Medulla oblongata (tissue), 1 donor: ENCODE measurements at regions not wholly inside any gene's neighbourhood (a gene's known extent, or its start where the extent isn't known, plus 50 kb on each side); places are given as distances from the start of the nearest gene placed in this dataset.

Experiments
- DNase-seq: peaks from one replicate; pipeline ENCODE4 v3.0.0-alpha.2; 2015; ENCODE audit errors: extremely low spot score

DNA sequence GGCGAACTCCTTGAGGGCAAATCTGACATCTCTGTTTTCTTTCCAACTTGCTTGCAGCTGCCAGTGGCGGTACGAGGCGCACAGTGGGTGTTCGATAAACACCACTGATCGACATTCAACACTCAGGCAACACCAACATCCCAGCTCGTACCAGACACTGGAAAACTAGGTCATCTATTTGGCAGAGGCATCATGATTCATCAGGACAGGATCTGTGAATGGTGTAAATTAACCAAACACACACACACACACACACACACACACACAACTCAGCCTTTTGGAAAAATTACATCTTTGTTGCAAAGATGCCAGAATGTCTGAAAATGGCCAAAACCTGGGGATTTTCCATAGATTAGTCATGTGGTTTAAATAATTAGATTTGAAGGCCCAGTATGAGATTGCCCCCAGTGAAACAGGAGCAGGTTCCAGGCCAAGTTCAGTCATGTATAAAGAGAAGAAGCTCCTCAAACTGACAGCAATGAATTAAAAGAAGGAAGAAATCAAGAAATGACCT is 150.5 kb upstream of the NCKAP5 start:
- no peak for DNase-seq

DNA sequence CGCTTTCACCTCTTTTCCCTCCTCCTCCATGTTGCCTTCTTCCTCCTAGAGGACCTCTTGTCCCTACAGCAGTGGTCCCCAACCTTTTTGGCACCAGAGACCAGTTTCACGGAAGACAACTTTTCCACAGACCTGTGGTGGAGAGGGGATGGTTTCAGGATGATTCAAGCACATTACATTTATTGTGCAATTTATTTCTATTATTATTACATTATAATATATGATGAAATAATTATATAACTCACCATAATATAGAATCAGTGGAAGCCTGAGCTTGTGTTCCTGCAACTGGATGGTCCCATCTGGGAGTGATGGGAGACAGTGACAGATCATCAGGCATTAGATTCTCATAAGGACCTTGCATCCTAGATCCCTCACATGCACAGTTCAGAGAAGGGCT is 152.2 kb upstream of the NCKAP5 start:
- DNase-seq = no peak

DNA sequence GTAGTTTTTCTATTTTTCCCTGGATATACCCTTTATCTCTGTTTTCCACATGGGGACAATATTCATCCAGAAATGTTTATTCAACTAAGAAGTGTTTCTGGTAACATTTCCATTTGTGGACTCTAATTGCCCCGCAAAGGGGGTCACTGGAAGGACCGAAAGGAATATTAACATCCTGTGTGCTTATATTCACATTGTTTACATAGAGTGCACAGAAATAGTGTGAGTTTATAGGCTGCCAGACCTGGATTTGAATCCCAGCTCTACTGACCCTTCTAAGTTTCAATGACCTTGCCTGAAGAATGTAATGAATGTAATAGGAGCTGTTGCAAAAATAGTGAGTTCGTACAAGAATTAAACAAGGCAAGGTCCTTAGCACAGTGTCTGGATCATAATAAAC is 152.9 kb upstream of the NCKAP5 start:
- DNase-seq = no peak

- DNase-seq = no peak
These were observed 154.9 kb upstream of the NCKAP5 start for GRCh38 chr2:133723133-133723532.

DNA sequence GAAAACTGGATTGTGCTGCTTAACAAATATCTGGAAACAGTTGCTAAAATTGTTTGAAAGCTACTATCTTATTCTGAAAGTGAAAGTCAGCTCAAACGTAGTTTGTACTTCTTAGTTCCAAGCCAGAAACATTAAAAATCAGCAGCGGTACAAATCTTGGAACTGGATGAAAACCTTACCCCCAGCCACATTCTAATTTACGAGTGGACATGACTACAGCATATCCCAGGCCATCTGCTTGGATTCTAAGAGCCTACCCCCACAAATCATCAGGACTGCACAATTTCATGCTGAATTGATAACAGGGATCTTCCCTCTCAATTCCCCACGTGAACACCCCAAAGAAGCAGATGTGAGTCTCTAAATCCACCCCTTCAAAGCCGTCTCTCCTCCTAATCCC is 158.7 kb upstream of the NCKAP5 start:
- peak; percentile 20 for DNase-seq

DNA sequence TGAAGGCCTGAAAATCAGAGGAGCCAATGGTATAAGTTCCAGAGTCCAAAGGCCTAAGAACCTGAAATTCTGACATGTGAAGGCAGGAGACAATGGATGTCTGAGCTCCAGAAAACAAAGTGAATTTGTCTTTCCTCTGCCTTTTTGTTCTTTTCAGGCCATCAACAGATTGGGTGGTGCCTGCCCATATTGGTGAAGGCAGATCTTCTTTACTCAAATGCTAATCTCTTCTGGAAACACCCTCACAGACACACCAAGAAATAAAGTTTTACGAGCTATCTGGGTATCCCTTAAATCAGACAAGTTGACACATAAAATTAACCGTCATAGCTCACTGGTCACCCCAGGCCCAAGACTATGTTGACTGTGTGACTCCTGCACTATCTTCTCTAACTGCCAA is 163.8 kb upstream of the NCKAP5 start:
- DNase-seq = no peak

- no peak for DNase-seq
These were observed 165.0 kb upstream of the NCKAP5 start for GRCh38 chr2:133732982-133733900.

- DNase-seq = no peak
These were observed 165.6 kb upstream of the NCKAP5 start for GRCh38 chr2:133733901-133734255.

- no peak for DNase-seq
These were observed 166.6 kb upstream of the NCKAP5 start for GRCh38 chr2:133734716-133735495.

GRCh38 chr2:133736674-133737073 is 168.4 kb upstream of the NCKAP5 start:
- DNase-seq = no peak

DNA sequence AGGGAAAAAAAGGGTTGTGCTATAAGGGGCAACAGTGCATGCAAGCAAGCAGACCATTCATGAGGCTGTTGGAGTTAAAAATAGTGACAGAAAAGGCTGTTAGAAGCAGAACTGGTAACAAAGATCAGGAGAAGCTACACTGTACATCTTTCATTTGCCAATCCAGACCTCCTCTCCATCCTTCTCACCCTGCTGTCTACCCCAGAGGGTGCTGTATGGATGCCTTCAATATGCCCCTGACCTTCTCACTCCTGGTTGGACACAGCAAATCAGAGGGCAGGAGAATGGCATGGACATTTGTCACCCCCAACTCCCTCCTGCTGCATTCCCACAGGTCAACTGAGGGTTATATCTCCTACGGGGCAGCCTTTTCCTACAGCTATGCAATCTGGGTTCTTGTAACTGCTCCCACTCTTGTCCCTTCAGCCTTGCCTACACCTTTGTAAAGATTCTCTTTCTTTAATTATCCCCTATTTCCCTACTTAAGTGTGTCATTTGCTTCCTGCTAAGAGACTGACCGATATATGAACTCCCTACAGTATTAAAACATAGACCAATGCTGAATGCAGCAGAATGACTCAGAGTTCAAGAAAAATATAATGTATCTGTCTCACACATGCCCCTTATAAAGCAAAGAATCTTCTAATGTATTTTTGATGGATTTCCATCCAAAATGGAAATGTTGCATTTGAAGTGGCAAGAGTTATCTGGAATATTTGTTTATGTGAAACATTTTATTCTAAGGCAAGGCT is 169.2 kb upstream of the NCKAP5 start:
- no peak for DNase-seq

DNA sequence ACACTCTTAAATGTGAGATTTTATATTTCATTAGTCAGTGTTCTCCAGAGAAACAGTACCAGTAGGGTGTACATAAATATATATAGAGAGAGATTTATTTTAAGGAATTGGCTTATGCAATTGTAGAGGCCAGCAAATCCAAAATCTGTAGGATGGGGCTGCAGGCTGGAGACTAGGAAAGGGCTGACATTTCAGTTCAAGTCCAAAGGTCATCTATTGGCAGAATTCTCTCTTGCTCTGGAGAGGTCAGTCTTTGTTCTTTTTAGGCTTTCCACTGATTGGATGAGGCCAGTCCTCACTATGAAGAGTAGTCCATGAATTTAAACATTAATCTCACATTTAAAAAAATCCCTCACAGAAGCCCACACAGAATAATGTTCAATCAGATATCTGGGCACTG is 170.8 kb upstream of the NCKAP5 start:
- DNase-seq = no peak

DNA sequence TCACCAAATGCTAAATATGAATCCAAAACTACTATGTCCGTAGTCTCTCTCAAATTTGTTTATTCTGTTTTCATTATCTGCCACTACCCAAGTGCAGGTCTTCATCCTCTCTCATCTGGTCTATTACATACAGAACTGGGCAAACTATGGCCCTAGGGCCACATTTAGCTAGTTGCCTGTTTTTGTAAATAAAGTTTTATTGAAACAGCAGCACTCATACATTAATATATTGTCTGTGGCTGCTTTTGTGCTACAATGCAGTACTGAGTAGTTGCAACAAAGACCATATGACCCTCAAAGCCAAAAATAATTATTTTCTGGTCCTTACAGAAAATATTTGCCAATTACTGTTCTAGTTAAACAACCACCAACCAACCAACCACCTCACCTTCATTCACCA is 172.2 kb upstream of the NCKAP5 start:
- DNase-seq = no peak

- DNase-seq = no peak
These were observed 179.9 kb upstream of the NCKAP5 start for GRCh38 chr2:133748007-133748700.

DNA sequence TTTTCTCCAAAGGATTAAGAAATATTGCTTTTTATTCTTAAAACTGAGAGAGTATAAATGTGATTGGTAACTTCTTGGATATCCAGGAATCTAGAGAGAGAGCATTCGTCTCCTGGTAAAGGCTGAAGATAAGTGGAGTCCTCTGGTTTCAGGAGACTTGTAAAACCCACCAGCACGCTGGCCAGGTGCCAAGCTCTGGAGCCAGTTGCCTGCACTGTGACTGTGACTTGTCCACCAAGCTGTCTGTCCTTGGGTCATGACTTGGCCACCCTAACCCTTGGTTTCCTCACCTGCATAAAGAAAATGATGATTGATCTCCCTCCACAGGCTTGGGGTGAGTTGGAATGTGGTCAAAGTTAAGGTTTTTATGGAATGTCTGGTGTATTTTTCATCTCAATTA is 185.4 kb upstream of the NCKAP5 start:
- no peak for DNase-seq

DNA sequence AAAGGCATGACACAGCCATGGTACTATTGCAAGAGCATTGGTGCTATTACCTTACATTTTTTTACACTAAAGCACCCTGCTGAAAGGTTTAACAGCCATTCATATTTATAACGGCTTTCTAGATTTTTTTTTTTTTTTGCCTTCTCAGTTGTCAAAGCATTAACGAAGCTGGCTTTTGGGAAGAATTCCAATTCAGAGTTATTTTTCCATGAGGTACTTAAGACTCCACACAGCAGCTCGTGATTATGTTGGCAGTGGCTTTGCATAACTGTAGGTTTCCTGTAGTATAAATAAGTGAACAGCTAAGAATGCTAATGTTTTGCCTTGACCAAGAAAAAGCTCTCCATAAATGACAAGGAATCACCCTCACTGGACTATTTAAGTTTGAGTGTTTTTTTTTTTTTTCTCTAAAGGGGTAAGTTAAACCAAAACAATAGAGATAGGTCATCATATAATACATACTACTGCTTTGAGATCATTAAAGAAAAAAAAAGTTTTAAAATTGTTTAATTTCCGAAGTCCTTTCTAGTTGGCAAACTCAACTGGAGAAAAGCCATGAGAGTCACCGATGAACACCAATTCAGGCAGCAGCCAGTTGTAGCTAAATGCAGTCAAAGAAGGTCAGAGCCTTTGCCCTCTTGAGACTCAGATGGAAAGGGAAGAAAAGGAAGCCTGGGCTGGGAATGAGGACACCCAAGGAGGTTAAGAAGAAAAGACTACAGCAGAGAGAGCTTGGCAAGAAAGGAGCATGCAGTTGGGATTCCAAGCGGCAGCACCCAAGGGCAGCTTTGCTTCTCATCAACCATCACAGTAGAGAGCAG is 187.4 kb upstream of the NCKAP5 start:
- no peak for DNase-seq

DNA sequence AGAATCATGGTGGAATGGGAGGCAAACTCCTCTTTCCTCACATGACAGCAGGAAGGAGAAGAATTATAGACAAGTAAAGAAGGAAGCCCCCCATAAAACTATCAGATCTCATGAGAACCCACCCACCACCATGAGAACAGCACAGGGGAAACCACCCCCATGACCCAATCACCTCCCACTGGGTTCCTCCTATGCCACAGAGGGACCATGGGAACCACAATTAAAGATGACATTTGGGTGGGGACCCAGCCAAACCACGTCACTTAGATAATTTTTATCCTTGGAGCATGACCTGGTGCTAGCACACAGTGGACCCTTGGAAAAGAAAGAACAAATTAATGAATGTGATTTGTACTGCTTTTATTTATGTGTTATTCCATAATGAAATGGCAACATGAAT is 188.6 kb upstream of the NCKAP5 start:
- no peak for DNase-seq

DNA sequence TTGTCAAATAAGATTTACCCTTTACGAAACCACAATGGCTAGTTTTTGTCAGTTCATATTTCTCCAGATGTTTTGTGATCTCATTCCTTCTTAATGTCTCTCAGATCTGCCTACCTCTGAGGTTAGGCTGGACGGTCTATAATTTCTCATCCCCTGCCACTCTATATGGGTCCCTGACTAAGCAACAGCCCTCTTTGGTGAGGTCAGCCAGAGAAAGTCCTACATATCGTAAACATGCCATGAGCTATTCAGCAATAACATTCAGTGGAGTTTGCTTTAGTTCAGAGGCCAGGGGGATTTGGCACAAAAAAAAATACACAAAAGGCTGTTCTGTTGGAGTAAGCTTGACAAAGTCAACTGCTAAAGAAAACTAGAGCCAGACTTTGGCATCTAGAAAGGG is 192.1 kb upstream of the NCKAP5 start:
- no peak for DNase-seq

DNA sequence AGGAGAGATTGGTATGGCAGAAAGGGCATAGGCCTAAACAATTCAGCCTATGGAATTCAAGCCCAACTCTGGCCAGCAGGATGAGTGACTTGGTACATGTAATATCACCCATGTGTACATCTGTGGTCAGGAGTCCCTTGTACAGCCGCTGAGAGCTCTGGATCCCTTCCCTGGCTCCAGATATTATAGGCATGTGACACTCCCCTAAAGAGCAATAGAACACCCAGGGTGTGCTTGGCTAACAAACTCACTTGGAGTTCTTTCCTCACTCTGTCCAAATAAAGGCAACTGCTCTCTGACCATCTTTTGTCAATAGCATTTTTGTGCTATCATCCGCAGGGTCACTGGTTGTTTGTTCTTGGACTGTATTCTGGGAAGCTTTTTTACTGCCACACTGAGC is 197.4 kb upstream of the NCKAP5 start:
- peak; percentile 60 for DNase-seq

DNA sequence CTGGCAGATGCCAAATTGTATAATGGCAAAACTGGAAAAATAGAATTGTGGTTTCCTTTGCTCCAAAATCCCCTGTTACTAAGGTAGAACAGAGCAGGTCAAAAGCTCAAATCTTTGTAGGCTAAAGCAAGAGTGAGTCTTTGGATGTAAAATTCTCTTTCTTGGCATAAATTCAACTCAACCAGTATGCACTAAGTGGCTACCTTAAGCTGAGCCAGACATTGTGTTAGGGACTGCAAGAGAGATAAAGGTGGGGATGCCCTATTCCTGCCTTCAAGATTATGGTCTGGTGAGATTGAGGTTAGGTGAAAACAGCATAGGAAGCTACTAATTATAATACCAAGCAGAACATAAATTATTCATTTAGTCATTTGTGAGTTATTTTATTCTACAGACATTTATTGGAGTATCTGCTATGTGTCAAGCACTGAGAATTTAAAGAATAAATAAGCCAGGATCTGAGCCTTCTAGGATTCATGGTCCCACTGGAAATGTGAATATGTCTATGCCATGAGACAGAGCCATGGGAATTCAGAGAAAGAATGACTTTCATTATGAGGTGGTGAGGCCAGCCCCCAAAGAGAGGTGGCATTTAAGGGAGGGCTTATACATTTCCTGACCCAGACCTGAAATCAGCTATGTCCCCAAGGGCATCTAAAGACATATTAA is 198.0 kb upstream of the NCKAP5 start:
- no peak for DNase-seq
